ENCODE measurements at regions not wholly inside any gene's neighbourhood (a gene's known extent, or its start where the extent isn't known, plus 50 kb on each side); places are given as distances from the start of the nearest gene placed in this dataset.

- Mint-ChIP-seq H3K9me3 (peaks cover 0 to 2% (median 0%) of the 10 kb centered on the region in 8 donors), H3K36me3 (no peaks in the 10 kb centered on the region), H3K4me3 (no peak overlapping the region), H3K4me1 (peaks cover 0 to 7% (median 3%) of the 10 kb centered on the region in 4 donors), H3K27ac (no peak overlapping the region), H3K27me3 (peaks cover 0 to 3% of the 10 kb centered on the region in 2 donors)
- H3K27ac ChIP-seq (ENCODE audit: low read depth, low read length) = no peak overlapping the region
- no peaks in the 10 kb centered on the region for H3K9me3 ChIP-seq (ENCODE audit: control insufficient read depth in 1 of 2, low read length in 2 of 2)
- no peaks in the 10 kb centered on the region for H3K27me3 ChIP-seq (ENCODE audit: insufficient read depth, low read length)
- intact Hi-C loops (cut with micrococcal nuclease) = no loop called here
- no peak overlapping the region for H3K4me3 ChIP-seq (ENCODE audit: low read length in 2 of 2)
- H3K36me3 ChIP-seq (ENCODE audit: insufficient read depth, low read length) = no peaks in the 10 kb centered on the region
- H3K4me1 ChIP-seq (ENCODE audit: insufficient read depth, low read length) = no peaks in the 10 kb centered on the region
- CTCF ChIA-PET (ENCODE audit: partially characterized antibody) = no interaction called here
- no peak for DNase-seq
- POLR2A ChIA-PET (ENCODE audit: partially characterized antibody) = no interaction called here
Observed at GRCh38 chr6:121652726-121653623, 217.5 kb downstream of the GJA1 start.

DNA sequence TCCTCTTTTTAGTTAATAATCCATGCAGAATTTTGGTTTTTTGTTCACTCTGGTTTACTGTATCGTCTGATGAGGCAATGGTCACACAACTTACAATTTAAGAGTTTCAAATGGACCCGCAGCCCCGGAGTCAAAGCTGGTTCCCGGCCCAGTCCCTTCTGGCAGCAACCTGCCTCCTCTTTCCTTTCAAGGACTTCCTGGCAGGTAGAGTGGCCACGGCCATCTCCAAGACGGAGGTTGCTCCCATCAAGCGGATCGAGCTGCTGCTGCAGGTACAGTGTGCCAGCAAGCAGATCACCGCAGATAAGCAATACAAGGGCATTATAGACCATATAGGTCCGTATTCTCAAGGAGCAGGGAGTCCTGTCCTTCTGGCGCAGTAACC is 218.2 kb downstream of the GJA1 start:
- peaks cover 0 to 2% (median 0%) of the 10 kb centered on the region in 8 donors for H3K9me3 Mint-ChIP-seq
- ChIA-PET CTCF (ENCODE audit: partially characterized antibody) (no interaction called here), POLR2A (ENCODE audit: partially characterized antibody) (no interaction called here)
- peaks cover 0 to 3% of the 10 kb centered on the region in 2 donors for H3K27me3 Mint-ChIP-seq
- H3K4me1 Mint-ChIP-seq = peaks cover 0 to 7% (median 3%) of the 10 kb centered on the region in 4 donors
- Histone ChIP-seq H3K27me3 (ENCODE audit: insufficient read depth, low read length) (no peaks in the 10 kb centered on the region), H3K27ac (ENCODE audit: low read depth, low read length) (no peak overlapping the region), H3K4me1 (ENCODE audit: insufficient read depth, low read length) (no peaks in the 10 kb centered on the region), H3K9me3 (ENCODE audit: control insufficient read depth in 1 of 2, low read length in 2 of 2) (no peaks in the 10 kb centered on the region), H3K4me3 (ENCODE audit: low read length in 2 of 2) (no peak overlapping the region), H3K36me3 (ENCODE audit: insufficient read depth, low read length) (no peaks in the 10 kb centered on the region)
- no peak overlapping the region for H3K27ac Mint-ChIP-seq
- no peaks in the 10 kb centered on the region for H3K36me3 Mint-ChIP-seq
- H3K4me3 Mint-ChIP-seq = no peak overlapping the region
- intact Hi-C loops (cut with micrococcal nuclease) = no loop called here
- no peak for DNase-seq

DNA sequence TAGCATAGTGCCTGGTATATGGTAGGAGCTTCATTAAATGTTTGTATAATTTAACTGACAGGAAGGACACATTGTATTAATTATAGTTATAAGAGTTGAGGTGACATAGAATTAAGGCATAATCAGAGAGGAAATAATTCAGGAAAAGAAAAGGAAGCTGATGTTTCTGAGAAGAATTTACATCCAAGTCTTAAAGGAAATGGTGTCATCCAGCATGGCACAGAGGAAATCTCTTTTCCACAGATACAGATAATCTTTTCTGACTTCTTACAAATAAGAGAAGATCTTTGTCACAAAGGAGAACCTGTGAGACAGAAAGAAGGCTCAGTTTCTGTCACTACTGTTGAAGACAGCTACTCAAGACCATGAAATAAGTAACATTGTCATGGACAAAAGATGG is 222.5 kb downstream of the GJA1 start:
- no peaks in the 10 kb centered on the region for H3K4me1 ChIP-seq (ENCODE audit: insufficient read depth, low read length)
- no peaks in the 10 kb centered on the region for H3K27me3 ChIP-seq (ENCODE audit: insufficient read depth, low read length)
- DNase-seq = no peak
- no peaks in the 10 kb centered on the region for H3K36me3 ChIP-seq (ENCODE audit: insufficient read depth, low read length)
- intact Hi-C loops (cut with micrococcal nuclease) = no loop called here
- H3K4me1 Mint-ChIP-seq = no peaks in the 10 kb centered on the region
- peaks cover 0 to 2% (median 0%) of the 10 kb centered on the region in 8 donors for H3K9me3 Mint-ChIP-seq
- peaks cover 0 to 1% of the 10 kb centered on the region in 2 donors for H3K27me3 Mint-ChIP-seq
- no peak overlapping the region for H3K4me3 ChIP-seq (ENCODE audit: low read length in 2 of 2)
- no peak overlapping the region for H3K27ac Mint-ChIP-seq
- ChIA-PET POLR2A (ENCODE audit: partially characterized antibody) (no interaction called here), CTCF (ENCODE audit: partially characterized antibody) (no interaction called here)
- H3K36me3 Mint-ChIP-seq = no peaks in the 10 kb centered on the region
- H3K4me3 Mint-ChIP-seq = no peak overlapping the region
- H3K9me3 ChIP-seq (ENCODE audit: control insufficient read depth in 1 of 2, low read length in 2 of 2) = no peaks in the 10 kb centered on the region
- no peak overlapping the region for H3K27ac ChIP-seq (ENCODE audit: low read depth, low read length)

GRCh38 chr6:121660277-121660676 is 224.8 kb downstream of the GJA1 start:
- POLR2A ChIA-PET (ENCODE audit: partially characterized antibody) = no interaction called here
- intact Hi-C loops (cut with micrococcal nuclease) = no loop called here
- no peak overlapping the region for H3K27ac Mint-ChIP-seq

DNA sequence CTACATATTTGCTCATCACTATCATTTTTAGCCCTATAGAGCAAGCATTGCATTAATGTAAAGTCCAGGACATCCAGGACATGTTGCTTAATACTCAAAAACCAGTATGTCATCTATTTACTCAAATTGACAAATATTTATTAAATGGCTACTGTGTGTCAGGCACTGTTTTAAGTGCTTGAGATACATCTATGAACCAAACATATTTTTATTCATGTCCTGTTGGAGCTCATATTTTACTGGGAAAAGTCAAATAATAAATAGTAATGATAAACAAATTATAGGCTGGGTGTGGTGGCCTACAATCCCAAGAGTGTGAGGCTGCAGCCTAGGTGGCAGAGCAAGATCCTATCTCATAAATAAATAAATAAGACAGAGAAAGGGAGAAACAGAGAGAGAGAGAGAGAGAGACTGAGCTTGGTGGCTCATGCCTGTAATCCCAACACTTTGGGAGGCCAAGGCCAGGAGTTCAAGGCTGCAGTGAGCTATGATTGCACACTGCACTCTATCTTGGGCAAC is 227.9 kb downstream of the GJA1 start:
- no peak overlapping the region for H3K27ac ChIP-seq (ENCODE audit: low read depth, low read length)
- ChIA-PET POLR2A (ENCODE audit: partially characterized antibody) (no interaction called here), CTCF (ENCODE audit: partially characterized antibody) (no interaction called here)
- no peak for DNase-seq
- no peaks in the 10 kb centered on the region for H3K36me3 ChIP-seq (ENCODE audit: insufficient read depth, low read length)
- no peaks in the 10 kb centered on the region for H3K27me3 ChIP-seq (ENCODE audit: insufficient read depth, low read length)
- H3K4me3 ChIP-seq (ENCODE audit: low read length in 2 of 2) = no peak overlapping the region
- H3K4me1 ChIP-seq (ENCODE audit: insufficient read depth, low read length) = no peaks in the 10 kb centered on the region
- intact Hi-C loops (cut with micrococcal nuclease) = no loop called here
- Mint-ChIP-seq H3K4me3 (no peak overlapping the region), H3K36me3 (no peaks in the 10 kb centered on the region), H3K27me3 (peaks cover 0 to 2% of the 10 kb centered on the region in 2 donors), H3K27ac (no peak overlapping the region), H3K4me1 (no peaks in the 10 kb centered on the region), H3K9me3 (peaks cover 0 to 6% (median 0%) of the 10 kb centered on the region in 8 donors)
- no peaks in the 10 kb centered on the region for H3K9me3 ChIP-seq (ENCODE audit: control insufficient read depth in 1 of 2, low read length in 2 of 2)

More at GRCh38 chr6:121660277-121660676, 224.8 kb downstream of the GJA1 start:
- no peaks in the 10 kb centered on the region for H3K27me3 ChIP-seq (ENCODE audit: insufficient read depth, low read length)
- Mint-ChIP-seq H3K36me3 (no peaks in the 10 kb centered on the region), H3K4me1 (no peaks in the 10 kb centered on the region), H3K4me3 (no peak overlapping the region), H3K9me3 (peaks cover 0 to 4% (median 0%) of the 10 kb centered on the region in 8 donors), H3K27me3 (peaks cover 0 to 4% of the 10 kb centered on the region in 2 donors)
- no peak overlapping the region for H3K4me3 ChIP-seq (ENCODE audit: low read length in 2 of 2)
- H3K9me3 ChIP-seq (ENCODE audit: control insufficient read depth in 1 of 2, low read length in 2 of 2) = no peaks in the 10 kb centered on the region
- no peaks in the 10 kb centered on the region for H3K4me1 ChIP-seq (ENCODE audit: insufficient read depth, low read length)
- DNase-seq = no peak
- CTCF ChIA-PET (ENCODE audit: partially characterized antibody) = no interaction called here
- no peaks in the 10 kb centered on the region for H3K36me3 ChIP-seq (ENCODE audit: insufficient read depth, low read length)
- no peak overlapping the region for H3K27ac ChIP-seq (ENCODE audit: low read depth, low read length)

DNA sequence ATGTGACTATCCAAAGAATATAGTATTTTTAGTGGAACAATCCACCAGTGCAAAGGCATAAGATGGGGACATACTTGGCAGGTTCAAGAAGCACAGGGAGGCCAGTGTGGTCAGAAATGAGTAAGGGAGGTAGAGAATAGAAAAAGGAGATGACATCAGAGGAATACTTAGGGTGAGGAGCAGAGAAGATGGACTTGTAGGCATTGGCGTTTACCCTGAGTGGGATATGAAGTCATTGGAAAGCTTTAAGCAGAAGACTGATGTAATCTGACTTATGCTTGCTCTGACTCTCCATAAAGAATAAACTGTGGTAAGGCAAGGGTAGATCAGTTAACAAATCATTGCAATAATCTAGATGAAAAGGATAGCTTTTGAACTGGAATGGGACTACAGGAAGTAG is 228.7 kb downstream of the GJA1 start:
- Mint-ChIP-seq H3K4me1 (no peaks in the 10 kb centered on the region), H3K9me3 (peaks cover 0 to 8% (median 0%) of the 10 kb centered on the region in 8 donors), H3K4me3 (no peak overlapping the region), H3K36me3 (no peaks in the 10 kb centered on the region), H3K27me3 (peaks cover 0 to 2% of the 10 kb centered on the region in 2 donors), H3K27ac (no peak overlapping the region)
- CTCF ChIA-PET (ENCODE audit: partially characterized antibody) = no interaction called here
- Histone ChIP-seq H3K9me3 (ENCODE audit: control insufficient read depth in 1 of 2, low read length in 2 of 2) (no peaks in the 10 kb centered on the region), H3K27ac (ENCODE audit: low read depth, low read length) (no peak overlapping the region), H3K4me3 (ENCODE audit: low read length in 2 of 2) (no peak overlapping the region), H3K36me3 (ENCODE audit: insufficient read depth, low read length) (no peaks in the 10 kb centered on the region), H3K4me1 (ENCODE audit: insufficient read depth, low read length) (no peaks in the 10 kb centered on the region), H3K27me3 (ENCODE audit: insufficient read depth, low read length) (no peaks in the 10 kb centered on the region)
- DNase-seq = no peak
- POLR2A ChIA-PET (ENCODE audit: partially characterized antibody) = no interaction called here
- intact Hi-C loops (cut with micrococcal nuclease) = no loop called here

GRCh38 chr6:121666814-121667213 is 231.4 kb downstream of the GJA1 start:
- Mint-ChIP-seq H3K36me3 (no peaks in the 10 kb centered on the region), H3K27ac (no peak overlapping the region), H3K9me3 (peaks cover 0 to 10% (median 0%) of the 10 kb centered on the region in 8 donors), H3K27me3 (peaks cover 0 to 2% of the 10 kb centered on the region in 2 donors), H3K4me3 (no peak overlapping the region), H3K4me1 (no peaks in the 10 kb centered on the region)
- no peaks in the 10 kb centered on the region for H3K9me3 ChIP-seq (ENCODE audit: control insufficient read depth in 1 of 2, low read length in 2 of 2)
- no peaks in the 10 kb centered on the region for H3K4me1 ChIP-seq (ENCODE audit: insufficient read depth, low read length)
- no peaks in the 10 kb centered on the region for H3K27me3 ChIP-seq (ENCODE audit: insufficient read depth, low read length)
- POLR2A ChIA-PET (ENCODE audit: partially characterized antibody) = no interaction called here
- H3K36me3 ChIP-seq (ENCODE audit: insufficient read depth, low read length) = no peaks in the 10 kb centered on the region
- CTCF ChIA-PET (ENCODE audit: partially characterized antibody) = no interaction called here
- no peak overlapping the region for H3K4me3 ChIP-seq (ENCODE audit: low read length in 2 of 2)
- DNase-seq = no peak
- no peak overlapping the region for H3K27ac ChIP-seq (ENCODE audit: low read depth, low read length)
- intact Hi-C loops (cut with micrococcal nuclease) = no loop called here
